Activated CD4-positive, alpha-beta T cell treated with anti-CD3 and anti-CD28 coated beads for 48 hours (primary cell): ENCODE measurements at regions not wholly inside any gene's neighbourhood (a gene's known extent, or its start where the extent isn't known, plus 50 kb on each side); places are given as distances from the start of the nearest gene placed in this dataset.
"Not testable (repeated sequence)": the region's sequence is repeated elsewhere in the genome, so short reads cannot be mapped to it uniquely, and the experiment has no call there.

Experiments
- DNase-seq: peaks from one replicate; pipeline ENCODE4 v3.0.0-alpha.2; 2020

- not testable (repeated sequence) for DNase-seq
These were observed 65.3 kb upstream of the NDST4 start for GRCh38 chr4:115178687-115179086.

GRCh38 chr4:115171220-115171619 is 57.8 kb upstream of the NDST4 start:
- no peak for DNase-seq

GRCh38 chr4:115165503-115165902 is 52.1 kb upstream of the NDST4 start:
- no peak for DNase-seq
